Amniotic stem cell (primary cell): ENCODE measurements at regions not wholly inside any gene's neighbourhood (a gene's known extent, or its start where the extent isn't known, plus 50 kb on each side); places are given as distances from the start of the nearest gene placed in this dataset.

Source experiments
- DNase-seq: peaks from one replicate; lab custom pipeline; 2025; lab: John Stamatoyannopoulos, UW

DNA sequence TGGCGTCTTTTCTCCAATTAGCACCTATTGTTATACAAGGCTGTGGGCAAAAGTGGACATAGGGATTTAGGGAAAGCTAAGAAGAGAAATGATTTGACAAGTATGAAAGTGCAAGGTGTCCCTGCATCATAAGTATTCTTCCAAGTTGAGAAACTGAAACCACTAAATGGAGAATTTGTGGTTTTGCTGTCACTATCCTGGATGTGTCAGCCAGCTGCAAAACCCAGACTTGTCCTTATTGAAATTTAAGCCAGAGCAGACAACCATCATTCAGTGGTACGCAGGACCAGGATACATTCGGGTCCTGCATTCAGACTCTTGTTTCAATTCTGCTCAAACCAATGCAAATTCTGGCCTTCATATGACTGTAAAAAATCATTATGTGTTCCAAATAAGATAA lies 384.8 kb upstream of the TGFBR2 start:
- DNase-seq, result no peak

DNA sequence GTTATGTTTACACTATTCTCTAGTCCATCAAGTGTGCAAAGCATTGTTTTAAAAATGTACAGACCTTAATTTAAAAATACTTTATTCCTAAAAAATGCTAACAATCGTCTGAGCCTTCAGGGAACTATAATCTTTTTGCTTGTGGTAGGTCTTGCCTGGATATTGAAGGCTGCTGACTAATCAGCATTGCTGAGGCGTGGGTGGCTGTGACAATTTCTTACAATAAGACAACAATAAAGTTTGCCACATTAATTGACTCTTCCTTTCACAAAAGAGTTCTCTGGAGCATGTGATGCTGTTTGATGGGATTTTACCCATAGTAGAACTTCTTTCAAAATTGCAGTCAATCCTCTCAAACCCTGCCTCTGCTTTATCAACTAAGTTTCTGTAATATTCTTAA lies 384.0 kb upstream of the TGFBR2 start:
- DNase-seq, result no peak

DNA sequence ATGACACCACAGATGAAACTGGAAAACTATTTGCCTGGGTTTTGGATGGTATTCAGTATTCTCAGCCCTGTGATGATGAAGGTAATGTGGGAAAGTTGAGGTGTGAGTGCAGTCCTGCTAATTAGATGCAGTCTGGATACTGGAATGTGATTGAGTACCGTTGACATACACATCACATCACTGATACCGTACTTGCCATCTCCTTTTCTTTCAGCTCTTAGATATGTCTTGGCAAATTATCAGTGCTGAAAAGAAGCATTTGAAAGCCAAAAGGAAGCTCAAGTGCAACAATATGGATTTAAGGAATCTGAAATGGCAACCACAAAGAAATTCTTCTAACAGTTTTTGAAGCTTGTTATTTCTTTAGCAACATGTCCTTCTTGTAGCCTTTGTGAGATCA lies 381.4 kb upstream of the TGFBR2 start:
- no peak for DNase-seq

GRCh38 chr3:30226601-30227151 lies 379.7 kb upstream of the TGFBR2 start:
- no peak for DNase-seq

DNA sequence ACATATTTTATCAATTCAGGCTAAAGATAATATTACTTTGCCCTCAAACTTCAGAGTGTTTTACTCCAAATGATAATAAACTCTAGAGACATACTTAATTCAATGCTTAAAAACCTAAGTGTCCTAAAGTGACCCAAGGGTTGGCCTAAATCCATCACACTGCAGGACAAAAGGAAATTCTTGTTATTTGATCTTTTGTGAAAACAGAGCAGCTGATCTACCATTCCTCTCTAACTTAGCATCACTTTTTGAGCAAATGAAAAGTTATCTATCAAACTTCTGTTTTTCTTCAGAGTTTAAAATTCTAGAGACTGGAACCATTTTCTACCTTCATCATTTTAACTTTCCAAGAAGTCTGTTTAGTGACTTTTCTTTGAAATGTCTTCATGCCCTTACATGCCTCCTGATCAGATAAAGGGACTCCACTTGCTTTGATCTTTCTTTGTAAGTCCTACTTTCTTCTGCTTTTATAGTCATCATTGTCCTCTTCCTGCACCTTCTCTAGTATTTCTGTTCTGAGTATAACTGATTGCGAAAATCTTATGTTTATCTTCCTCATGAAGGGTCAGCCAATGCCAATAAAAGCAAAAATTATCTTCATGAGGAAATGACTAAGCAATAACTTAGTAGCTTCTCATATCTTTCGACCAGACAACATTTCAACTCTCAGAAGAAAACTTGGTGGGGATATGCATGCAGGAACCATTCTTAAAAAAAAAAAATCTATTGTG lies 378.7 kb upstream of the TGFBR2 start:
- peak; percentile 54 for DNase-seq

GRCh38 chr3:30228302-30228631 lies 378.1 kb upstream of the TGFBR2 start:
- DNase-seq, result no peak

DNA sequence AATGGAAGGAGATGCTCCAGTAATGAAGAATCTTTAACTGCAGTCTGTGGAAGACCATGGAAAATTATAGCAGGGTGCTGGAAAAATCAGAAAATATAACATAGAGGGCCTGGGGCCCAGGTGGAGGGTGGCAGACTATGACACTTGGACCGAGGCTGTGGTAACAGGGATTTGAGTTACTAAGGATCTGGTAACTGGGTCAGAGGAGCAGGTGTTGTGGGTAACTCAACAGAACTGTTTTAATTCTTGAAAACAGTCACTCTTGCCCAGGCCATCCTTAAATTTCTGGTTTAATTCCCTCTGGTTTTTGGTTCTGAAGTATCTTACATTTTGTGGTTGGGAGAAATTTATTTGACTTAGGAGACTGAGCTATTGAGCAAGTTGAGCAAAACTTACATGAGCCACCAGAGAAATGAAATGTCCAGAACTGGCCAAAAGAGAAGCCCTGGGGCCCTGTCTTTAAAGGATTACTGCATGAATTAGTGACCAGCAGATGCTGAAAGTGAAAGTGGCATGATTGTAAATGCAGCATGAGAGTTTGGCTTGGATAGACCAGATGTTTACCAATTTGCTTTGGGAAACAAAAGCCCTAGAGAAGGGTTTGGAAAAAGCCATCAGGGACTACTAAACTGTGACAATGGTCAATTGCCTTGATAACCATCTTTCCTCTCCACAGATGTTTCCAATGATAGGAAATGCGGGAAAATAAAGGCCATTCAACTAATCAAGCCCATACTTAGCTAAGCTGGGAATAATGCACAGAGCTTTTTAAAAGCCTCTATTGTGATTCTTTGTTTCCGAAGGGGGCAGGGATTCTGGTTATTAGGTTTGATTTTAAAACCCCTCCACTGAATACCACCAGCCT lies 374.9 kb upstream of the TGFBR2 start:
- DNase-seq, result no peak

GRCh38 chr3:30232142-30232541 lies 374.3 kb upstream of the TGFBR2 start:
- DNase-seq, result no peak

DNA sequence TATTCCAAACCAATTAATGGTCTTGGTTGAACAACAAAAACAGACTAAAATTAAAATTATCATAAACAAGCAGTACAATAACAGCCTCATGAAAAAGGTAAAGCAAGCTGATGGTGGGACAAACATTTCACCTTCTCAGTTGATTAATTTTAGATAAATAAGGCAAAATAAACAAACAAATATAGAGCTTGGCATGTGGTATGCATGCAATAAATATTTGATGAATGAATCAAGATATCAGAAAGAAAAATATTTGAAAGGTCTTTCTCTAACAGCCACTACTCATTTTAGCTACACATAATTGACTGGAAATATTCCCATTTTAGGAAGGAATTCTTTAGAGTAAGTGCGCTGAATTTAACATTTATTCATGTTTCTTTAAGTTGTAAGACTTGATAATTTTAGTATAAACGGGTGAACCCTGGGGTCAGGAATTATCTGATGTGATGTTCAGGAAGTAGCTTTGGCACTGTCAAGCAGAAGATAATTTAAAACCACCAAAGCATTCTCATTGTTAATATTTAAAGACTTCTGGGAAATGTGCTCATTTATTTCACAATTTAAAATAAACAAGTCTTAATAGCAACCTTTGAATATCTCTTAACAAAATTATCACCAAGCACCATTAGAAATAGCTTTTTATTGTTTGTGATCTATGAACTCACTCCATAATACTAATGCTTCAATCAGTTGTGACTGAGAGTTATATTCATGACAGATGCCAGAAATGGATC lies 372.3 kb upstream of the TGFBR2 start:
- no peak for DNase-seq

DNA sequence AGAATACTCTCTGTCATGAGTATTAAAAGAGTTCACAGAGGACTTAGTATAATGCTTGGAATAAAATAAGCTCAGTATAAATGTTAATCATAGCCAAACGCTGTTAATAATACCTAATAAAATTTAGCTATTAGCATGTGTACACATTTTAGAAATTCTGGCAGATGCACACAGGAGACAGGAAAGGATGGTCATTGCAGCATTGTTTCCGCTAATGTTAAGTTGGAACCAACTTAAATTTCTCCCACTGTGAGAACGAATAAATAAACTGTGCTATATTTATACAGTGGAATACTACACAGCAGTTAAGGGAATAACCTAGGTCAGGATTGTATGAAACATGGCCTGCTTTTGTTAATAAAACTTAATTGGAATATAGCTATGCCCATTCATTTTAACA lies 370.4 kb upstream of the TGFBR2 start:
- no peak for DNase-seq

- DNase-seq, result no peak
These were observed 364.7 kb upstream of the TGFBR2 start for GRCh38 chr3:30241721-30242120.

DNA sequence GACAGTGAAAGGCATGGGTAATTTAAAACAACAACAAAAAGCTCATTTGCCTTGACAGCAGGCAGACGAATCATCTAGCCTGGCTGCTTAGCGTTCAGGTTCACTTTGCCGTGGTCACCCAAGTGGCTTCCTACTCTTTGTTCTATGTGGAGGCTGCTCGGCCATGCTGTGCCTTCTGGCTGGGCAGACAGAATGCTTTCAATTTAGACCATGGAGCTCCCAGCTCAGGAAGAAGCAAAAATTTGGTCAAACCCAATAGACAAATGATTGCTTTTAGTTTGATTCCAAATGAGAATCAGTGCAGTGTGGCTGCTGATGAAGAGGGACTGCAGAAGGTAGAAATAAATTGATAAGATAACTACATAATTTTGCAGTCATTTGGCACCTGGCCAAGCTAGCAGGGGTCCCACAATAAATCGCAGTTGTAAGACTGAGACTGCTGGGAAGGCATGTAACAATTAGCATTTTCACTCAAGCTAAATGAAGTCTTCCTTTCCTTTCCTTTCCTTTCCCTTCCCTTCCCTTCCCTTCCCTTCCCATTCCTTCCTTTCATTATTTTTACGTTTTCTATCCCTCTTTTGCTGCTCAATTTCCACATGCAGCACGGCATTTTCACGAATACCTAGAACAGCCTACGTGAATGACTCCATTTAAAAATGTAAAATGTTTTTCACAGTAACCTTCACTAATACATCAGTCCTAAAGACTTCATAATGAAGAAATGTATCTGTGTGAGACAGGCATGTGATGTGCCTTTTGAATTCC lies 360.4 kb upstream of the TGFBR2 start:
- DNase-seq, result no peak

DNA sequence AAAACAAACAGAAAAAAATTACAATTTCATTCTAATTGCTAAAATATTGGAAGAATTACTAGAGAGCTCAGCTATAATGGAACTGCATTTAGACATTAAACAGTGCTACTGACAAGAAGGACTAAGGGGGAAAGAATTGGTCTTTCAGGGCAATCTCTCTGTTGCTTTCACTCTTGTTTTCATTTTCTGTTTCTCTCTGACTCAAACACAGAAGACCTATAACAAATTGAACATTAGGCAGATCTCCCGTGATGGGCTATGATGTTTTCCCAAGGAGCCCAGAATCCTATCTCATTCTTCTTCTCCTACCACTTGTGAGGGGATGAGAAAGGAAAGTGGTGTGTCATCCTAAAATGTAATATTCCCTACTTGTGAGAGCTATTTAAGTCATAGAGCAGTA lies 358.0 kb upstream of the TGFBR2 start:
- no peak for DNase-seq

DNA sequence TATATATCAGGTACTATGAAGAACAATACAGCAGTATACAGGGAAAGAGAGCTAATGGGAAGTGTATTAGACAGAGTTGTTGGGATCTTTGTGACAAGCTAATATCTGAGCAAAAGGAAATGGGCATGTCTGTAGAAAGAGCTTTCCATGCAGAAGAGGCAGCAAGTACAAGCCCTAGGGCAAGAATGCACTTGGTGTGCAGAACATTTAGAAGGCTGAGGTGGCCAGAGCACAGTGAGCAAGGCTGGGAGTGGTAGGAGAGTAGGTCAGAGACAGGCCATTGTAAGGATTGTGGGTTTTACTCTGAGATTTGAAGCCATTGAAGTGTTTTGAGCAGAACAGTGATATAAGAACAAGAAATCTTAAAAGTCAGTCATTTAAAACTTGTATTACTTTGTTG lies 353.9 kb upstream of the TGFBR2 start:
- no peak for DNase-seq

- no peak for DNase-seq
These were observed 352.6 kb upstream of the TGFBR2 start for GRCh38 chr3:30253832-30254231.

- DNase-seq, result no peak
These were observed 349.9 kb upstream of the TGFBR2 start for GRCh38 chr3:30256474-30256873.

DNA sequence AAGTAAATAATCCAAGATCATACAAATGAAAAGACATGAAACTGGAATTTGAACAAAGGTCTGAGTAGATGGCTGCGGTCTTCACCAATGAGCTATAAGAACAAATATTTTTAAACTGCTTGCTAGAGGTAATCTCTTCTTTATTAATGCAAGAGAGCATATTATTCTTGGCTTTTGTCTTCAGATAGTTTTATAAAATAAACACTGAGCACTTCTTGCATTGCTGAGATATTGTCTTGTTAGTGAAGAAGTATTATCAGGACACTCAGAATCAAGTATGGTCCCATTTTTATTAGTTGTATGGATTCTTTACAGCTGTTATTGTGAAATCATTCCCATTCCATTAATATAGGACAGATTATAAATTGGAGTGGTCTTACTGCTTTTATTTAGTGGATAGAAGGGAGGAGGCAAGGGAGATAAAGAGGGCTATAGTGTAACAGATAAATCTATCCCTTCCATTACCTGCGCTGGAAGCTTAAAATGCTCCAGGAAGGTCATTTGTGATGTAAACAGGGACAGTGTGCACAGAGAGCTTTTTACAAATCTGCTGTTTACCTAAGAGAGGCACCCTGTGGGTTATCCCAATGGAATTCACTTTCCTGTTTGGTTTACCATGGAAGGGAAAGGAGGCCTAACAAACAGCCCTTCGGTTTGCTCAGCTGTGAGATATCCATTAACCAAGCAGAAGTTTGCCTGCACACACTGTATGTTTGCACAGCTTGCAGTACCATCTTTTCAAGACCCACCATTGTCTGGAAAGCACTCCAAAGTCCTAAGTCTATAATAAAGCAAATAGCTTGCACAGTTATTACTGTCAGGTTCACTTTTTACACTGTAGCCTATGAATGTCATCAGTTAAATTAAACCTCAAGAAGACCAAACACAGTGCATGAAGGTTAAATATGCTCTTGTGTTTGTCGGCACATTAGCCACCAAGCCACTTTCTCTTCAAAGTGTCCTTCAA lies 347.7 kb upstream of the TGFBR2 start:
- no peak for DNase-seq

DNA sequence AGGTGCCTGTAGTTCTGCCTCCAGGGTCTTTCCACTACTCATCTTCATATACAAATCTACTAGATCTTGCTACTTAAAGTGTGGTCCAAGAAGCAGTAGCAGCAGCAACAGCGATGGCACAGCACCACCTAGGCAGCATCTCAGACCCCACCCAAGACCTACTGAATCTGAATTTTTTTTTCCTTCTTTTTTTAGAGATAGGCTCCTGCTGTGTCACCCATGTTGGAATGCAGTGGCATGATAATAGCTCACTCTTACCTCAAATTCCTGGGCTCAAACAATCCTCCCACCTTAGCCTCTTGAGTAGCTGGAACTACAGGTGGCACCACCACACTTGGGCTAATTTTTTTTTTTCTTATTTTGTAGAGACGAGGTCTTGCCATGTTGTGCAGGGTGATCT lies 346.7 kb upstream of the TGFBR2 start:
- DNase-seq, result no peak

GRCh38 chr3:30260762-30261161 lies 345.6 kb upstream of the TGFBR2 start:
- no peak for DNase-seq

GRCh38 chr3:30263238-30263924 lies 343.0 kb upstream of the TGFBR2 start:
- no peak for DNase-seq
